IgD-negative memory B cell (primary cell): ENCODE measurements at regions not wholly inside any gene's neighbourhood (a gene's known extent, or its start where the extent isn't known, plus 50 kb on each side); places are given as distances from the start of the nearest gene placed in this dataset.
"Not testable (repeated sequence)": the region's sequence is repeated elsewhere in the genome, so short reads cannot be mapped to it uniquely, and the experiment has no call there.

Experiments
- H3K27ac Mint-ChIP-seq, 3 donors: one replicate each; pipeline ENCODE4 v1.8.0; 2020 to 2022; ENCODE audit warnings: mild to moderate bottlenecking in 3 of 3, mixed read lengths in 3 of 3, moderate library complexity in 1 of 3
- H3K27me3 Mint-ChIP-seq: one replicate; pipeline ENCODE4 v1.8.0; 2021; ENCODE audit warnings: mixed read lengths
- H3K36me3 Mint-ChIP-seq: one replicate; pipeline ENCODE4 v1.8.0; 2020; ENCODE audit warnings: mild to moderate bottlenecking, mixed read lengths
- H3K4me1 Mint-ChIP-seq, 3 donors: one replicate each; pipeline ENCODE4 v1.8.0; 2020 to 2022; ENCODE audit warnings: mixed read lengths in 3 of 3, mild to moderate bottlenecking in 1 of 3
- H3K4me3 Mint-ChIP-seq, 4 donors: one replicate each; pipeline ENCODE4 v1.8.0; 2020 to 2022; ENCODE audit warnings: mild to moderate bottlenecking in 4 of 4, mixed read lengths in 4 of 4, moderate library complexity in 3 of 4
- H3K9me3 Mint-ChIP-seq, 3 donors: one replicate each; pipeline ENCODE4 v1.8.0; 2020 to 2021; ENCODE audit warnings: mixed read lengths in 3 of 3, mild to moderate bottlenecking in 1 of 3

DNA sequence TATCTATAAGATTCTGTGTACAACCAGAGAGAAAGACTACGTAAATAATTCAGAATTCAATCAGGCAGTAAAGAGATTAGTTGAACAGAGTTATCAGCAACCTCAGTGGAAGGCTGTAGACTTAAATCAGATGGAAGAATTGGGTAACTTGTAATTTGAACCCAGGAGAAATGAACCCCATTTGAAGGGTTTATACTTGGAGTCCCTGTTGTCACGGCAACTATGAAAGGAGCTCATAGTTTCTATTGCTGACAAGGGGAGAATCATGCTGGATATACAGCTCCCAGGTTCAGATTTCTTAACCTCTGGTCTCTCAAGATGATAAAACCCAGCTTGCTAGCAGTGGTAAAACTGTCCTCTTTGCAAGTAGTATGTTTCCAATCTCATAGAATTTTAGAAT lies 54.4 kb upstream of the BMP4 start:
- Mint-ChIP-seq H3K36me3 (peaks cover 2% of the 10 kb centered on the region), H3K4me3 (no peak overlapping the region), H3K4me1 (no peaks in the 10 kb centered on the region), H3K27ac (no peak overlapping the region), H3K27me3 (no peaks in the 10 kb centered on the region), H3K9me3 (peaks cover 0 to 4% (median 3%) of the 10 kb centered on the region in 3 donors)

DNA sequence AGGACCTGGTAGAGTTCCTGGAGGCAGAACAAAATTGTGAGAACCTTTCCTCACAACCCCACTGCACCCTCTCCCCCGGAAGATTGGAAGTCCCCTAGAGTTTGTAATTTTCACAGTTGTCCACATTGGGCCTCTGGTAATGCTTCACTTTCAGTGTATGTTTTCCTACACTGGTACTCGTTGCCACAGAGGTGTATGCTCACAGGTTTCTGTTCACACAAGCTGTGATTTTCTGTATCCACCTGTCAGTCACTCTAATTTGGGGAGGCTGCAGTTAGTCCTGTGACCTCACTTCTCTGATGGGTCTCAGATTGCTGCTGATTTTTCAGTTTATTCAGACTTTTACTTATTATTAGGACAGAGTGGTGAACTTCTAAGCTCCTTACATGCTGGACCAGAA lies 66.4 kb upstream of the BMP4 start:
- Mint-ChIP-seq H3K4me3 (no peak overlapping the region), H3K27ac (no peak overlapping the region), H3K4me1 (no peaks in the 10 kb centered on the region), H3K27me3 (peaks cover 3% of the 10 kb centered on the region), H3K36me3 (no peaks in the 10 kb centered on the region), H3K9me3 (peaks cover 0 to 17% (median 2%) of the 10 kb centered on the region in 3 donors)

DNA sequence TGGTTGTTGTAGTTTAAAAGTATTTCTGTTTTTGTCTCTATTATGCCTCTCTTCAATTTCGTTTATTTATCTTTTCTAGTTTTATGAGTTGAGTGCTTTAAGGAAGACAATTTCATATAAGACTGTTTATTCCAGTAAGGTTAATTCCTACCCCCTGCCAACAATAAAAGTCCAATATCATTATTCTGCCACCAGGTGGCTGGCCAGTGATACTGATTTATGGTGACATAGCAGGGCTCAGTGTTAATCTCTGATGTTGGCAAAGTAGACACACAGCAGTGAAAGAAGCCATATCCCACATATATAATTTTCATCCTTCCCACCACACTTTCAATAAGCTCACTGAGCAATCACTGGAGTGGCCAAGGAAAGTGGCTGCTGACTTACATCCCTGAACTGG lies 69.0 kb upstream of the BMP4 start:
- H3K4me3 Mint-ChIP-seq = no peak overlapping the region
- H3K27ac Mint-ChIP-seq = no peak overlapping the region
- H3K4me1 Mint-ChIP-seq = no peaks in the 10 kb centered on the region
- peaks cover 2% of the 10 kb centered on the region for H3K27me3 Mint-ChIP-seq
- peaks cover 0 to 3% (median 1%) of the 10 kb centered on the region in 3 donors for H3K9me3 Mint-ChIP-seq
- H3K36me3 Mint-ChIP-seq = no peaks in the 10 kb centered on the region

DNA sequence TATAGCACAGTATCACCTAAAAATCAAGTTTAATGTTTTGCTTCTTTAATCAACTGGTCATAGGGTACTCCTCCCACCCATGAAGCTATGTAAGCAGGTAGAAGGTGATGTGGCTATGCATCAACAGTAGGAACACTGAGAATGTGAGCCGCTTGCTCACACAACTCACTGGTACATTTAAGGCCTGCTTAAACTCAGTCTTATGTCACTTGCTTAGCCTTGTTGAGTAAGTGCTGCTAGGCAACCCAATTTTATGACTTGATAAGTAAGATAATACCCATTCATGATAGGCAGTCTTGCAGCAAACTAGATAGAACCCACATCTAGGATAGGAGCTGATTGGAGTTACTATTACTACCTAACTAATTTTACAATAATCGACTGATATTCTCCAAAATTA lies 70.0 kb upstream of the BMP4 start:
- H3K4me1 Mint-ChIP-seq = no peaks in the 10 kb centered on the region
- no peak overlapping the region for H3K27ac Mint-ChIP-seq
- H3K4me3 Mint-ChIP-seq = no peak overlapping the region
- peaks cover 0 to 5% (median 1%) of the 10 kb centered on the region in 3 donors for H3K9me3 Mint-ChIP-seq
- peaks cover 2% of the 10 kb centered on the region for H3K27me3 Mint-ChIP-seq
- no peaks in the 10 kb centered on the region for H3K36me3 Mint-ChIP-seq

DNA sequence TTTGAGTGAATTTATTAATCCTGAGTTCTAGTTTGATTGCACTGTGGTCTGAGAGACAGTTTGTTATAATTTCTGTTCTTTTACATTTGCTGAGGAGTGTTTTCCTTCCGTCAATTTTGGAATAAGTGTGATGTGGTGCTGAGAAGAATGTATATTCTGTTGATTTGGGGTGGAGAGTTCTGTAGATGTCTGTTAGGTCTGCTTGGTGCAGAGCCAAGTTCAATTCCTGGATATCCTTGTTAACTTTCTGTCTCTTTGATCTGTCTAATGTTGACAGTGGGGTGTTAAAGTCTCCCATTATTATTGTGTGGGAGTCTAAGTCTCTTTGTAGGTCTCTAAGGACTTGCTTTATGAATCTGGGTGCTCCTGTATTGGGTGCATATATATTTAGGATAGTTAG lies 74.4 kb upstream of the BMP4 start:
- H3K27ac Mint-ChIP-seq, H3K4me3 Mint-ChIP-seq, H3K4me1 Mint-ChIP-seq, H3K36me3 Mint-ChIP-seq, H3K27me3 Mint-ChIP-seq: not testable (repeated sequence)
- peaks cover 6 to 16% (median 12%) of the 10 kb centered on the region in 3 donors for H3K9me3 Mint-ChIP-seq

DNA sequence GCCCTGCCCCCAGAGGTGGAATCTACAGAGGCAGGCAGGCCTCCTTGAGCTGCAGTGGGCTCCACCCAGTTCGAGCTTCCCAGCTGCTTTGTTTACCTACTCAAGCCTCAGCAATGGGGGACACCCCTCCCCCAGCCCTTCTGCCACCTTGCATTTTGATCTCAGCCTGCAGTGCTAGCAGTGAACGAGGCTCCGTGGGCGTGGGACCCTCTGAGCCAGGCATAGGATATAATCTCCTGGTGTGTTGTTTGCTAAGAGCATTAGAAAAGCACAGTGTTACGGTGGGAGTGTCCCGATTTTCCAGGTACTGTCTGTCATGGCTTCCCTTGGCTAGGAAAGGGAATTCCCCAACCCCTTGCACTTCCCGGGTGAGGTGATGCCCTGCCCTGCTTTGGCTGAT lies 76.7 kb upstream of the BMP4 start:
- not testable (repeated sequence) for H3K36me3 Mint-ChIP-seq, H3K27me3 Mint-ChIP-seq, H3K4me3 Mint-ChIP-seq, H3K4me1 Mint-ChIP-seq, H3K27ac Mint-ChIP-seq
- peaks cover 4 to 17% (median 11%) of the 10 kb centered on the region in 3 donors for H3K9me3 Mint-ChIP-seq

DNA sequence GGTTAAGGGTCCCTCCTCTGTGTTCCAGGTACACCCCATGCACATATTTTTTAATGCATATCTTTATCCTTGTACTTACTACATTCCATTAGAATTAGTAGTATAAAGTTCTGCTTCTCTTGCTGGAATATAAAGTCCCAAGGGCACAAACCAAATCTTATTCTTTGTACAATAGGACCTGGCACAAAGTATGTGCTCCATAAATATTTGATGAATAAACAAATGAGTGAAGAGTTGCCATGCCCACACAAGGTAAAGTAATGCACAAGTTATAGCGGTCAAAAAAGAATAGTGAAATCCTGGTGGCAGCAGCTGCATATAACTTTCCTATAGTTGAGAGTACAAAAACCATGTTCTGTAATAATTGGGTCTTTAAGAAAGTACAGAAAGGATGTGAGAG lies 82.1 kb upstream of the BMP4 start:
- Mint-ChIP-seq H3K27me3 (peaks cover 7% of the 10 kb centered on the region), H3K36me3 (no peaks in the 10 kb centered on the region), H3K4me1 (no peaks in the 10 kb centered on the region), H3K27ac (no peak overlapping the region), H3K4me3 (no peak overlapping the region), H3K9me3 (peaks cover 0 to 17% (median 7%) of the 10 kb centered on the region in 3 donors)

DNA sequence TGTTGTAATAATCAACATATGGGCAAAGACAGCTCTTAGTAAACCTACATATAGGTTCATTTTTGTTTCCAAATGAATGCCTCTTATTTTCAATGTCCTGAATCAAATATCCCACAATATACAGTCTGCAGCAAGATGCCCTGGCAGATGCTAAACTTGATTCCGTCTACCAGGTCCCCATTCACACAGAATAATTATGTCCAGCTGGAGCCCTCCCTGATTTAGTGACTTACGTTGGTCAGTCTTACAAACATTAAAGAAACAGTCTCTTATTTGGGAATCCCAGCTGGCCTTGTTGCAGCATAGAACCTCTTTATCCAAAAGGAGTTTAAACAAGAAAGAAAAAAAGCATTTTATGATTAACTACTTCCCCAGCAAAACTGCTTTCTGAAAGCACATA lies 82.7 kb upstream of the BMP4 start:
- Mint-ChIP-seq H3K27ac (no peak overlapping the region), H3K4me1 (no peaks in the 10 kb centered on the region), H3K36me3 (no peaks in the 10 kb centered on the region), H3K4me3 (no peak overlapping the region), H3K9me3 (peaks cover 0 to 12% (median 2%) of the 10 kb centered on the region in 3 donors), H3K27me3 (peaks cover 7% of the 10 kb centered on the region)

DNA sequence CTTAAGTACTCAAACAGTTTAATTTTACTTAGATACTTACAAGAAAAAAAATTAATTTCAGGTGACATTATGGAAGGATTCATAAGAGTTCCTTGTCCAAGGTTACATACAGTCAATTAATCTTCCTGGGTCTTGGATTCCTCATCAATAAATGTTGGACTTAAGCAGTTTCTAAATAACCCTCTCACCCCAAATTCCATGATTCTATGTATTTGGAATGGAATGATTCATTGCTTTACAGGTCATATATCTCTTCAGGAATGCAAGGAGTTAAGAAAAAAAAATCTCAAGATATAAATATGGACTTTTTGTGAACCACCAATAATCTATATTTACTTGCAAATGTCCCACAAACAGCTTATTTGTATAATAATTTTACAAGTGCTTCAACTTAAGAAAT lies 84.2 kb upstream of the BMP4 start:
- Mint-ChIP-seq H3K36me3 (no peaks in the 10 kb centered on the region), H3K4me3 (no peak overlapping the region), H3K27me3 (peaks cover 3% of the 10 kb centered on the region), H3K27ac (no peak overlapping the region), H3K9me3 (peaks cover 0 to 3% (median 0%) of the 10 kb centered on the region in 3 donors), H3K4me1 (no peaks in the 10 kb centered on the region)

DNA sequence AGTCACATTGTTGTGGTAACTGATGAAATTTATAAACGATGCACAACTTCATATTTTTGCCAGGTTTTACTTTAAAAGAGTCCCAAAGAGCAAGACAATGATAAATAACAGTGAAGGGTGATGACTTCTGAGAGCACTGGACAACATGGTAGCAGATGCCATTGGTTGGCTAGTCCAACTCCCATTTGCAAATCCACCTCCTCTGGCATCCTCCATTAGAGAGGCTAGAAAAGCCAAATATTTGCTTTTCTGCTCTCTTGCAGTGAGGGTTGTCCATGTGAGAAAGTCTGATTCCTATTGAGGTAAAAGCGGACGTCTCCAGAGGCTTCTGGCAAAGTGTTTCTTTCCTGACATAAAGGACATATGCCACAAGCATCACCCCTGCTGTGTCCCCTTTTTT lies 89.6 kb upstream of the BMP4 start:
- Mint-ChIP-seq H3K27ac (no peak overlapping the region), H3K9me3 (no peaks in the 10 kb centered on the region), H3K27me3 (no peaks in the 10 kb centered on the region), H3K36me3 (no peaks in the 10 kb centered on the region), H3K4me3 (no peak overlapping the region), H3K4me1 (peaks cover 0 to 1% (median 0%) of the 10 kb centered on the region in 3 donors)

DNA sequence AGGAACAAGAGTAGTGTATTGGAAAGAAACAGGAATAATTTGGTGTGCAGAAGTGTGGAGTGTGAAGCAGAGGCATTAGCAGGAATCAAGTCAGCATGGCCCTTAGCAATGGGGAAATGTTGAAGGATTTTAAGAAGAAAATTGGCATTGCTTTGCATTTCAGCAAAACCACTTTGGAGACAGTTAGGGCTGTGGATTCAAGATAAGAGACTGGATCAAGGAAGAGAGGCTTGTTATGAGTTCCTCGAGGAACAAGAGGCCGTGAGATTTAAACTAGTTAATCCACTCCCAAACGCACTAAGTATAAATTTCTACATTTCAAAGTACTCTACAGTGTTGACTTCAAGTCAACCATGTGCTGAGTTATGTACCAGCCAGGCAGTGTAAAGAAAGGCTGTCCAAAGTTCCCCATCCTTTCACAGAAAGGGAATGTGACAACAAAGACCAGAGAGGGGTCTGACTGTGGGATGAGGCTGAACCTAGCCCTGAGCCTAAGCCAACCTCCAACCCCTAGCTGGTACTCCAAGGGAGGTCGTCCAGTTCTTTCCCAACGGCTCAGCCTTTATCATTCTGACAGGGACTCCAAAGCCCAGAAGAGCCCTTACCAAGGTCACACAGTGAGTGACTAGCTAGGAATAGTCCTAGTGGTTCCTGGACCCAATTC lies 91.2 kb upstream of the BMP4 start:
- H3K9me3 Mint-ChIP-seq = no peaks in the 10 kb centered on the region
- H3K27me3 Mint-ChIP-seq = no peaks in the 10 kb centered on the region
- no peak overlapping the region for H3K4me3 Mint-ChIP-seq
- H3K4me1 Mint-ChIP-seq = peaks cover 0 to 1% (median 0%) of the 10 kb centered on the region in 3 donors
- no peaks in the 10 kb centered on the region for H3K36me3 Mint-ChIP-seq
- no peak overlapping the region for H3K27ac Mint-ChIP-seq

DNA sequence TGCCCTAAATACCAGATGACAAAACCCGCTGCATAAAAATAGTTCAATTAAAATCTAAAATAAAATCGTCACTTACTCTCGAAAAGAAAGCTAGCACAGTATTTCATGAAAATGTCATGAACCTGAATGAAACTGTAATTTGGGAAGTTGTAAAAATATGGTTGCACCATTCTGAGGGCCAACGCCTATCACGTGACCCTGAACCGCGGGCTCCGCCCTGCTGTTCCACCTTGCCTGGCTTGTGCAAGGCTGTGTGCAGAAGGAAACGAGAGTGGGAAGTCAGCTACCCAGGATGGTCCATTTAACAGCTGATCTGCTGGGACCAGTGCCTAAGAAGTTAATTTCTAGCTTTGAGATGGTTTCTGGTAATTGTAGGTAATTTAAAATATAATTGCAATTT lies 91.7 kb upstream of the BMP4 start:
- Mint-ChIP-seq H3K9me3 (no peaks in the 10 kb centered on the region), H3K27me3 (no peaks in the 10 kb centered on the region), H3K4me1 (peaks cover 0 to 1% (median 0%) of the 10 kb centered on the region in 3 donors), H3K4me3 (no peak overlapping the region), H3K27ac (no peak overlapping the region), H3K36me3 (no peaks in the 10 kb centered on the region)

DNA sequence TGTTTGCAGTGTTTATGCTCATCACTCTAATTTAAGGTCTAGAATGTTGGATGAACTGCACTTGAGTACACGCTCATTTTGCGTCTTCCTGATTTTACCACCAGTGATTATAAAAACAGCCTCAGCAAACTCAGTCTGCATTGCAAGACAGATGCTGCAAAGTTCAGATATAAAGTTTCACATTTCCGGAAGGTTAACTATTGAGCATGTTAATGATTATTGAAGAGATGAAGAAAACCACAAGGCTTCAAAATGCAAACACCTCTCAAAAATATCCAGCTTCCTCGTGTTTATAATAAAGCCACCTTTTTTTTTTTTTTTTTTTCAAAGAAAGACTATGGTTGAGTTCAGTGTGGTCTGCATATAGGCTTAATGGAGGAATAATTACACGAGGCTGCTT lies 92.1 kb upstream of the BMP4 start:
- H3K27ac Mint-ChIP-seq = no peak overlapping the region
- H3K4me3 Mint-ChIP-seq = no peak overlapping the region
- no peaks in the 10 kb centered on the region for H3K27me3 Mint-ChIP-seq
- no peaks in the 10 kb centered on the region for H3K9me3 Mint-ChIP-seq
- H3K4me1 Mint-ChIP-seq = peaks cover 0 to 1% (median 0%) of the 10 kb centered on the region in 3 donors
- no peaks in the 10 kb centered on the region for H3K36me3 Mint-ChIP-seq

DNA sequence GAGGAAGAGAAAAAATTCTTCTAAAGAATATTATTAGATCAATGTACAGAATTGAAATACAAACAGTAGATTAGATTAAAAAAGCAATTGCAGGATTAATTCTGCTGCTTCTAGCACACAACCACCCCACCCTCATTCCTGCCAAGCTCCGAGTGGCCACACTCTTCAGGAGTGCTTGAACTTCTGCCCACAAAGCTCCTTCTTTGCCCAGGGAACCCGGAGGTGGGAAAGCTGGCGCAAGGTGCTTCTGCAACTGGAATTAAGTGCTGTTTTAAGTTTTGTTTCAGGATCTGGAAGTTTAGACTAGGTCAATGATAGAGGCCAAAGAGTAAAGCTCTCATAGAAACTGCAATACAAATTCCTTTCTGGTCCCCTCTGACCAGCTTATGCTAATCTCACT lies 94.1 kb upstream of the BMP4 start:
- H3K36me3 Mint-ChIP-seq = no peaks in the 10 kb centered on the region
- H3K4me3 Mint-ChIP-seq = no peak overlapping the region

DNA sequence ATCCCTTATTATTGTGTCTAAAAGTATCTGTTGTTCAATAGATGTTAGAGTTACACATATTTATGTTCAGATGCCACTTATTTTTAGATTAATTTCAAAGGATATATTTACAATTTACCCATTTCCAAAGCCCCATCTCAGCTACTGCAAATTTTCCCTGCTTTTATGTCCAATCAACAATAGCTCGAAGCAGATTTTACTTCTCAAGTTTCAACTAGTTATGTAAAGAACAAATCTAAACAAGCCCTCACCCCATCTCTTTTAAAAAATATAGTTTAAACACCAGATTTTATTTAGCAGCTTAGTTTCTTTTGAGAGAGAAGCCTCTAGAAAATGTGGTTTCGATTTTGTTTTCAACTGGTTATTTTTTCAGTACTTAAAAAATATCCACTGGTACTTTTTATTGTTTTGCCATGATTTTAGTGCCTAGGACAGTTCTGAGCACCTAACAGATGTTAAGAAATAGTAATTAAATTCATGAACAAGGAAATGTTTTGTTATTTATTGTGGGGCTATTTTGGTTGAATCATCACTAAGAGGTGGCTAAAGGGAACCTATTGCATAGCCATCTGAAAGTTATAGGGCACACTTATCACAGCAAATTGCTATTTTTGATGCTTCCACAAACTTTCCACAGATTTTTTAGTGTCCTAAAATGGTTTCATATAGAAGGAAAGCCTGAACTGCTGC lies 96.2 kb upstream of the BMP4 start:
- Mint-ChIP-seq H3K27ac (no peak overlapping the region), H3K4me1 (peaks cover 0 to 1% (median 0%) of the 10 kb centered on the region in 3 donors), H3K27me3 (no peaks in the 10 kb centered on the region), H3K36me3 (no peaks in the 10 kb centered on the region), H3K9me3 (no peaks in the 10 kb centered on the region), H3K4me3 (no peak overlapping the region)

More for the DNA sequence above, 94.1 kb upstream of the BMP4 start:
- no peaks in the 10 kb centered on the region for H3K9me3 Mint-ChIP-seq
- H3K4me1 Mint-ChIP-seq = peaks cover 0 to 1% (median 0%) of the 10 kb centered on the region in 3 donors
- no peak overlapping the region for H3K27ac Mint-ChIP-seq
- no peaks in the 10 kb centered on the region for H3K27me3 Mint-ChIP-seq

DNA sequence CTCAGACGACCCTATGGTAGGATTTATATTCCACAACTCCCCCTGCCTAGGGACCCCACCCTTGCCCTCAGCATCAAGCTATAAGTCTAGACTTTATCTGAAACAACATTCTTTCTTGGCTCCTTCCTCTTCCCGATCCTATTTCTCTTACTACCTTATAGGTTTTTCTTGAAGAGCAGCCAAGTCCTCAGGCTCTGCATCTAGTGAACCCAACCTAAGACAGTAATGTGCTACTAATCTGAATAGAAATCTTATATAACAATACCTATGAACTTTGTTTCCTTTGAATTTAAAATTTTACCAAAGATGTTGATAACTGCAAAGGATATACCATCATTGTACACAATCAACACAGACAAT lies 96.7 kb upstream of the BMP4 start:
- H3K9me3 Mint-ChIP-seq = no peaks in the 10 kb centered on the region
- no peaks in the 10 kb centered on the region for H3K27me3 Mint-ChIP-seq
- no peak overlapping the region for H3K4me3 Mint-ChIP-seq
- H3K4me1 Mint-ChIP-seq = peaks cover 0 to 1% (median 0%) of the 10 kb centered on the region in 3 donors
- H3K27ac Mint-ChIP-seq = no peak overlapping the region
- H3K36me3 Mint-ChIP-seq = no peaks in the 10 kb centered on the region
